GM18511 (cell line): ENCODE measurements at regions not wholly inside any gene's neighbourhood (a gene's known extent, or its start where the extent isn't known, plus 50 kb on each side); places are given as distances from the start of the nearest gene placed in this dataset.
A peak's percentile ranks its signal among the peaks of the same experiment; 100 is the strongest.
"Not testable (repeated sequence)": the region's sequence is repeated elsewhere in the genome, so short reads cannot be mapped to it uniquely, and the experiment has no call there.

ENCODE experiments used
- ATAC-seq: cut with Tn5 transposase; IDR thresholded peaks from one replicate; pipeline ENCODE4 v1.9.1; 2021; ENCODE audit warnings: mild to moderate bottlenecking, moderate library complexity; ENCODE audit not compliant: unreplicated experiment

DNA sequence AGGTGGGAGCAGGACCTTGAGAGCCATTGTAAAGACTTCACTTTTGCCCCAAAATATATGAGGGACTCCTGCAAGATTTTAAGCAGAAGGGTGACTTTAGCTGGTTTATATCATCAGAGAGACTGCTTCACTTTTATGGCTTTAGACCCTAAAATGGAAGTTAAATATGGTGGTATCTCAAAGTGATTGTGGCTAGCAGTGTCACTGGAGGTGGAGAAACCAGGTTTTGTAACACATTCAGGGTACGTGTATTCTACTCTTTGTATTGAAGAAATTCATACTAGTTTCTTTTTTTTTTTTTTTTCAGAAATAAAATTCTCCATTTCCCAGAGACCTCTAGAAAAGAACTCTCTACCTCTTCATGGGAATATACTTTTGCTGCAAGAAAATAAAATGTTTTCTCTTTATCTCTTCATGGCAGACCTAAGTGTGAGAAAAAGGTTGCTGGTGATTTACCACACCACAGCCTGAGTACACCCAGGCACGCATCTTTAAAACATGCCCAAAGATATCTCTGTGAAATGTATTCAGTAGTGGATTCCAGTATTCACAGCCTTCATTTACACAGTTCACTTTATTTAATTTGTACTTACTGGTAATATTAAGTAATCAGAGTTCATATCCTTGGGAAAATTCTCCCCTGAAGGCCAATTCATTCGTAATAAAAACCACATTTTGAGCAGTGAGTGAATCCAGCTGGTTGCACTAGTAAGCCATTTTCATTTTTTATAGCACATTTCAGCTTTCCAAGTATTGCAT, 74.3 kb upstream of the GUCY1A1 start:
- no peak for ATAC-seq

DNA sequence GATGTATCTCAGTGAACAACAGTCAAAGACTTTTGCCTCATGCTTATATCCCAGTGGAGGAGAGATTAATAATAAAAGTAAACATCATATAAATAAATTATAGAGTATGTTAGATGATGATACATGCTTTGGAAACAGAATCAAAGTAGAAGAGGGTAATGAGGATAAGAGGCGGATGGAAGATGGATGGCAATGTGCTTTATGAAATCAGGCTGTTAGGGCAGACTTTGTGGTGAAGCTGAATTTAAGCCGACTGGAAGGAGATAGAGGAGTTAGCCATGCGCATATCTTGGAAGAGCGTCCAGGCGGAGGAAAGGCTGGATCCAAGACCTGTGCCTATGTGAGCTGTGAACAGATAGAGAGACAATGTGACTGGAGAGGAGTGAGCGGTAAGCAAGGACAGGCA, 74.9 kb upstream of the GUCY1A1 start:
- no peak for ATAC-seq

DNA sequence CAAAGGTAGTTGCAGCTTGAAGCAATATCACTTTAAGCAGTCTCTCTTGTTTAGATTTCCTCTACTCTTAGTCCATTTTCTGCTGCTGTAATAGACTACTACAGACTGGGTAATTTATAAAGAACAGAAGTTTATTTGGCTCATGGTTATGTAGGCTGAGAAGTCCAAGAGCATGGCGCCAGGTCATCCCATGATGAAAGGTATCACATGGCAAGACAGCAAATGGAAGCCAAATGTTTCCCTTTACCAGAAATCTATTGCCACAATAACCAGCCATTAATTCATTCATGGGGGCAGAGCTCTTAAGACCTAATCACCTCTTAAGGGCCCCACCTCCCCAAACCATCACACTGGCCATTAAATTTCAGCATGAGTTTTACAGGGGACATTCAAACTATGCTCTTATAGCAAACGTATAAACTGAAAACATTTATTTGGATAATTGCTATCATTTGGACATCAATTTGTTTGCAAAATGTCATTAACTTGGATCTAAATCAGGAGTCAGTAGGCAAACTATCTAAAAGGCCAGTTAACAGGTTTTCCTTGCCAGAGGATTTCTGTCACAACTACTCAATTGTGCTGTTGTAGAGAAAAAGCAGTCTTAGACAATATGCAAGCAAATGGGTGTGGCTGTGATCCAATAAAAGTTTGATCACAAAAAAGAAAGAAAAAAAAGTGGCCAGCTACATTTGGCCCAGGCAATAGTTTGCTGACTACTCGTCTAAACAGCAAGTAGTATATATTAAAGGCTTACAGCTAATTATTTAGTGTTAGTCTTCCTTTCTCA, 75.7 kb upstream of the GUCY1A1 start:
- ATAC-seq = no peak

- ATAC-seq = no peak
These were observed 78.2 kb upstream of the GUCY1A1 start for GRCh38 chr4:155588437-155588836.

GRCh38 chr4:155587766-155588165, 78.9 kb upstream of the GUCY1A1 start:
- ATAC-seq = no peak

- peak; percentile 60 for ATAC-seq
These were observed 83.6 kb upstream of the GUCY1A1 start for GRCh38 chr4:155582971-155583437.

DNA sequence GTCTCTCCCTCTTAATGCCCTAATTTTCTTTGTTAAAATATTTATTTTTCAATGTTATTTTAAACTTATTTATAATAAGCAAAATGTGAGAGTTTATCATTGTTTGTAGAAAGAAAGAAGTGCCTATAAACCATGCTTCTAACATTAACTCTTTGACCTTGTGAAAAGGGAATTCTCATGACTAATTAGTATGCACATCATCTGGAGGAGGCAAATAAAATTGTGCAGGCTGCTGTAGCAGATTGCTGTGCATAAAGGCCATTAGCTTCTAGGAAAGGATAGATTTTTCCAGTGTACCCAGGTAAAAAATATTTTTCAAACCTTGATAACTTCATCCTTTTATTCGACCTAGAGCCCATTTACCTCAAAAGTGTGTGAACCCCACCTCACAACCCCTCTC, 84.6 kb upstream of the GUCY1A1 start:
- no peak for ATAC-seq

- no peak for ATAC-seq
These were observed 87.8 kb upstream of the GUCY1A1 start for GRCh38 chr4:155578726-155579370.

- ATAC-seq = no peak
These were observed 88.4 kb upstream of the GUCY1A1 start for GRCh38 chr4:155578219-155578618.

GRCh38 chr4:155574329-155574728, 92.3 kb upstream of the GUCY1A1 start:
- not testable (repeated sequence) for ATAC-seq

DNA sequence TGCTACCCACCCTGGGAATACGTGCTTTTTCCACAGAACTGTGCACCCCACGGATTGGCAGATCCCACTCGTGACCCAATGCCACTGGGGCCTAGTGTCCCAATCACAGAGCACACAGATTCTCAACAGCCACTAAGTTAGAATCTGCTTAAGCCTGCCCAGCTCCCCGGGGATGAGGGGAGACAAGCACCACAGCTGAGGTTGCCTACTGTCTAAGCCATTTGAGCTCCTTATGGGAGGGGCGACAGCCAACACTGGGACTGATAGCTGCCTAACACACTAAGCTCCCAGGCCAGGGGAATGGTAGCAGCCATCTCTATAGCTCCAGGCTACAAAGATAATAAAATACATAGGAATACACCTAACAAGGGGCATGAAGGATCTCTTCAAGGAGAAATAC, 93.5 kb upstream of the GUCY1A1 start:
- ATAC-seq = no peak

GRCh38 chr4:155572106-155572703, 94.4 kb upstream of the GUCY1A1 start:
- no peak for ATAC-seq

- ATAC-seq = no peak
These were observed 95.3 kb upstream of the GUCY1A1 start for GRCh38 chr4:155571184-155571944.

GRCh38 chr4:155570661-155571060, 96.0 kb upstream of the GUCY1A1 start:
- ATAC-seq = no peak

DNA sequence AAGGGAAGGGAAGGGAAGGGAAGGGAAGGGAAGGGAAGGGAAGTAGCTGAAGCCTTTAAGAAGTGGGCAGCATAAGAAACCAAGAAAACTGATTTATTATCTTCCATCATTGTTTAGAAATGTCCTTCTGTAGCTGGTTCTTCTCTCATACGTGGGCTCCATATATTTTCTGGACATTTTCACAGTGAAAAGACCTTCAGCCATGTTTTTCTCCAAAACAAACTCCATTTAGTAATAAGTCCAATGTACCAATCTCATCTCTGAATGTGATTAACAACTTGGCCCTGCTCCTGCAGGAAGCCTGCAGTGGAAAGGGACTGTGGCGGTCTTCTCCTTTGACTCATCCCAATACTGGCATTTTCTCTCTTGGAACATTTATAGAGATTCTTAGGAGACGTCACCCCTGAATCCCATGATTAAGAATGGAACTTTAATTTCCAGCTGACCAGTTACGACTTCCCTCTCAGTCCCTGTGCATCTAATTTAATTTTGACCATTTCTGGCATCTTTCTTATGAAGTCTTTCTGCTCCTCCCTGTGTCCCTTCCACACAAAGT, 96.6 kb upstream of the GUCY1A1 start:
- ATAC-seq = no peak

GRCh38 chr4:155569471-155569870, 97.2 kb upstream of the GUCY1A1 start:
- no peak for ATAC-seq

- ATAC-seq = no peak
These were observed 97.9 kb upstream of the GUCY1A1 start for GRCh38 chr4:155568641-155569220.

- no peak for ATAC-seq
These were observed 100.3 kb upstream of the GUCY1A1 start for GRCh38 chr4:155566354-155566753.

DNA sequence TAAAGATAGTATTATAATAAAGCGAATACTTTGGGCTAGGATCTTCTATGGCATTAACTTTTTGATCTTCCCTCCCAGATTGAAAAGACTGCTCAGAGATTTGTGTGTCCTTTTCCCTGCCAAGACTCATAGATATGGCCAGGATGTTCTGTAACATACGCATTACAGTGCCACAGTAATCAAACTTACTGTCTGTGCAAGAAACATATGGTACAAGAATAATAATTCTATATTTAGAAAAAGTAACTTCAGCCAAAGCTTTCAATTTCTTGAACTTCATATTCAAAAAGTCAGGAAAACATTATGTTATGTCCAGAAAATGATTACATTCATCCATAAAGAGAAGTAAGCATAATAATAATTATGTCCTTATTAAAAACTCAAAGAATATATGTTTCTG, 100.9 kb upstream of the GUCY1A1 start:
- ATAC-seq = no peak

- ATAC-seq = no peak
These were observed 101.3 kb upstream of the GUCY1A1 start for GRCh38 chr4:155565330-155565729.
